ENCODE measurements at regions not wholly inside any gene's neighbourhood (a gene's known extent, or its start where the extent isn't known, plus 50 kb on each side); places are given as distances from the start of the nearest gene placed in this dataset.

DNA sequence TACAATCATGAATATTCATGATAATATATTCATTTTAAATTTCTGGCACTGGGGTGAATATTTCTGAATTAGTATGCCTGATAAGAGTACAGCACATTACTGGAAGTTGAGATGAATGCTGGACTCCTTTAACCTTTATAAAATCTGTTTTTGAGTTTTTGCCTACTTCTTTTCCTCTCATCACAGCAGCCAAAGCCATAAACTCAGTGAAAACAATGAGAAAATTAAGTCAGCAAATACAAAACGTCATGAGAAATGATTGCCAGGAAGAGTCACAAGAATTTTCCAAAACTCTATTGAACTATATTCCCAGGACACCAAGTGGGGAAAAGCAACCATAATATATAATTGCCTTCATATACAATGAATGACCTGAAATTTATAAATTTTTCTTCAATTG lies 837.6 kb downstream of the TBC1D32 start:
- TF ChIP-seq, protein P1, sequence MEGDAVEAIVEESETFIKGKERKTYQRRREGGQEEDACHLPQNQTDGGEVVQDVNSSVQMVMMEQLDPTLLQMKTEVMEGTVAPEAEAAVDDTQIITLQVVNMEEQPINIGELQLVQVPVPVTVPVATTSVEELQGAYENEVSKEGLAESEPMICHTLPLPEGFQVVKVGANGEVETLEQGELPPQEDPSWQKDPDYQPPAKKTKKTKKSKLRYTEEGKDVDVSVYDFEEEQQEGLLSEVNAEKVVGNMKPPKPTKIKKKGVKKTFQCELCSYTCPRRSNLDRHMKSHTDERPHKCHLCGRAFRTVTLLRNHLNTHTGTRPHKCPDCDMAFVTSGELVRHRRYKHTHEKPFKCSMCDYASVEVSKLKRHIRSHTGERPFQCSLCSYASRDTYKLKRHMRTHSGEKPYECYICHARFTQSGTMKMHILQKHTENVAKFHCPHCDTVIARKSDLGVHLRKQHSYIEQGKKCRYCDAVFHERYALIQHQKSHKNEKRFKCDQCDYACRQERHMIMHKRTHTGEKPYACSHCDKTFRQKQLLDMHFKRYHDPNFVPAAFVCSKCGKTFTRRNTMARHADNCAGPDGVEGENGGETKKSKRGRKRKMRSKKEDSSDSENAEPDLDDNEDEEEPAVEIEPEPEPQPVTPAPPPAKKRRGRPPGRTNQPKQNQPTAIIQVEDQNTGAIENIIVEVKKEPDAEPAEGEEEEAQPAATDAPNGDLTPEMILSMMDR (tag by site-specific recombination; IDR thresholded peaks at IDR 0.05) = no peak
- TF ChIP-seq ZNF19 (tag by site-specific recombination; IDR thresholded peaks at IDR 0.05; ENCODE audit: low read depth) = no peak
- no peak for TF ChIP-seq YY1 (tag by site-specific recombination; IDR thresholded peaks at IDR 0.05)
- no peak for TF ChIP-seq ZNF174 (tag by site-specific recombination; IDR thresholded peaks at IDR 0.05)

All from HEK293 (cell line).